Peyer's patch (tissue), 4 donors: ENCODE measurements at regions not wholly inside any gene's neighbourhood (a gene's known extent, or its start where the extent isn't known, plus 50 kb on each side); places are given as distances from the start of the nearest gene placed in this dataset.

Experiments
- DNase-seq, 3 donors: peaks; one replicate each; pipeline ENCODE4 v3.0.0-alpha.2; 2017 to 2019
- H3K27ac ChIP-seq, 4 donors: fragments of 200-600 bp; sonication (generic); one replicate each; pipeline ENCODE4 v1.5.1; 2016 to 2019
- H3K27me3 ChIP-seq, 2 donors: fragments of 200-600 bp; sonication (generic); one replicate each; pipeline ENCODE4 v1.5.1; 2019
- H3K36me3 ChIP-seq, 3 donors: fragments of 200-600 bp; sonication (generic); one replicate each; pipeline ENCODE4 v1.5.1; 2016 to 2019
- H3K4me1 ChIP-seq, 4 donors: fragments of 200-600 bp; sonication (generic); one replicate each; pipeline ENCODE4 v1.5.1; 2016 to 2019
- H3K4me3 ChIP-seq, 4 donors: fragments of 200-600 bp; sonication (generic); 1 replicate in 3 of 4; 2 replicates in 1 of 4; pipeline ENCODE4 v1.5.1; 2016 to 2019; ENCODE audit warnings: mild to moderate bottlenecking in 1 of 4
- H3K9me3 ChIP-seq, 4 donors: fragments of 200-600 bp; sonication (generic); one replicate each; pipeline ENCODE4 v1.5.1; 2016 to 2019; ENCODE audit warnings: mild to moderate bottlenecking in 1 of 4
- POLR2A ChIP-seq, 2 donors: fragments of 450-650 bp; IDR thresholded peaks; one replicate each; pipeline ENCODE4 v1.5.1; 2017; ENCODE audit warnings: antibody characterized with exemption in 2 of 2, mild to moderate bottlenecking in 2 of 2, moderate library complexity in 2 of 2
- TF ChIP-seq, protein P1 (sequence below), 6 experiments: fragments of 450-650 bp in 4 of 6; fragments of 200-600 bp in 2 of 6; sonication (generic) in 1 of 6; IDR thresholded peaks; one replicate each; pipeline ENCODE4 v1.5.1; 2017 to 2019; ENCODE audit warnings: antibody characterized with exemption in 6 of 6, mild to moderate bottlenecking in 3 of 6, moderate library complexity in 1 of 6

DNA sequence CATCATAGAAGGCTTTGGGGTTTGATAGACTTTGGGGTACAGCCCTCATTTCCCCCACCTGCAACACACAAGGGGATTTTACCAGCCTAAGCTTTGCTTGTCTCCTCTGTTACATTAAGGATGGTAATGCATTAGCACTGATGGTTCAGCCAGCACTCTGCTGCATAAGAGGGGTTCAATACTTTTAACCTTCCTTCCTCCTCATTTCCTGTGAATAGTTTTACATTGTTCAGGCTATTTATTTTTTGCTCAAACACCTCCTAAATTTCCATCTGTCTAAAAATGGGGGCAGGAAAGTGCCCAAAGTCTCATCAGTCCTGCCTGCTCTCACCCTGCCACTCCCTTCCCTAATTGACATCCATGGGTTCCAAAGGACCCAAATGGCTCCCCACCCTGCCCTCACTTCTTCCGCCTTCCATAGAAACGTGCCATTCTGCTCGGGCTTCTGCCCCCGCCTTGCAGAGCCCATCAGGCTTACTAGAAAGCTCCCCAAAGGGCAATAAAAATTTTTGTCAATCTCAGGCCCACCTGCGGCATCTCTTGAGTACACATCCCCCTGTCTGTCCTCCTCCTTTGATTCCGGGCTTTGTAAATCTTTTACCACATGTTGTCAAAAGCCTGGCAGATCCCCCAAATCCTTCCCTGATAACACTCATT is 239.5 kb upstream of the SLC24A2 start:
- Histone ChIP-seq H3K4me1 (no peaks in the 10 kb centered on the region), H3K9me3 (no peaks in the 10 kb centered on the region), H3K27ac (no peak overlapping the region), H3K4me3 (no peak overlapping the region), H3K36me3 (no peaks in the 10 kb centered on the region), H3K27me3 (no peaks in the 10 kb centered on the region)
- TF ChIP-seq POLR2A (IDR thresholded peaks at IDR 0.05), result no peak
- TF ChIP-seq, protein P1, sequence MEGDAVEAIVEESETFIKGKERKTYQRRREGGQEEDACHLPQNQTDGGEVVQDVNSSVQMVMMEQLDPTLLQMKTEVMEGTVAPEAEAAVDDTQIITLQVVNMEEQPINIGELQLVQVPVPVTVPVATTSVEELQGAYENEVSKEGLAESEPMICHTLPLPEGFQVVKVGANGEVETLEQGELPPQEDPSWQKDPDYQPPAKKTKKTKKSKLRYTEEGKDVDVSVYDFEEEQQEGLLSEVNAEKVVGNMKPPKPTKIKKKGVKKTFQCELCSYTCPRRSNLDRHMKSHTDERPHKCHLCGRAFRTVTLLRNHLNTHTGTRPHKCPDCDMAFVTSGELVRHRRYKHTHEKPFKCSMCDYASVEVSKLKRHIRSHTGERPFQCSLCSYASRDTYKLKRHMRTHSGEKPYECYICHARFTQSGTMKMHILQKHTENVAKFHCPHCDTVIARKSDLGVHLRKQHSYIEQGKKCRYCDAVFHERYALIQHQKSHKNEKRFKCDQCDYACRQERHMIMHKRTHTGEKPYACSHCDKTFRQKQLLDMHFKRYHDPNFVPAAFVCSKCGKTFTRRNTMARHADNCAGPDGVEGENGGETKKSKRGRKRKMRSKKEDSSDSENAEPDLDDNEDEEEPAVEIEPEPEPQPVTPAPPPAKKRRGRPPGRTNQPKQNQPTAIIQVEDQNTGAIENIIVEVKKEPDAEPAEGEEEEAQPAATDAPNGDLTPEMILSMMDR (IDR thresholded peaks at IDR 0.05), result no peak
- DNase-seq, result no peak

DNA sequence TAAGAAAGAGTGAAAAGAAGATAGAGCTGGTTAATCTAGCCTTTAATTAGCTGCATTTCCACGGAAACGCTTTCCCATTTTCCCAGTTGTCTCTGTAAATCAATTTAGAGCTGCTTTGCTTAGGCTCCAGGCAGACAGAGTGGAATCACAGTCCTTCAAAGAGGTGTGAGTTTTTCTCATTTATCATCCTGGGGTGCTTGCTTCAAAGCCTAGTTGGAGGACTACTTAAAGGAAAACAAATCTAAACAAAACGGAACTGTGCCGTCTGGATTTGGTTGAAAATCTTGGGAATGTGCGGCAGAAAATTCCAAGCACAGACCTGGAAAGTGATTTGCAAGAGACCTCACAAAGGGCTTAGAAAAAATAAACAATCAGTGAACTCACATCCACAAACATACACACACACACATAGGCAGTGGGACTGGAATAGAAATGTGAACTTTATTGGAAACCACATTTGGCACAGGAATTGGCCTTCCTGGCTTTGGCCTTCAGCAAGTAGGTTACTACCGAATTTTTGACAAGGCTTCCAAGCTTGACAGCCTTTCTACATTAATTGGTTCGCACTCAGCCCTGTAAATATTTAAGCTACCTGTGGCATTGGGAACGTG is 235.2 kb upstream of the SLC24A2 start:
- H3K27ac ChIP-seq, result no peak overlapping the region
- no peaks in the 10 kb centered on the region for H3K4me1 ChIP-seq
- no peaks in the 10 kb centered on the region for H3K27me3 ChIP-seq
- no peaks in the 10 kb centered on the region for H3K9me3 ChIP-seq
- H3K36me3 ChIP-seq, result no peaks in the 10 kb centered on the region
- no peak overlapping the region for H3K4me3 ChIP-seq
- no peak for DNase-seq
- TF ChIP-seq, protein P1 (IDR thresholded peaks at IDR 0.05), result no peak
- no peak for TF ChIP-seq POLR2A (IDR thresholded peaks at IDR 0.05)

DNA sequence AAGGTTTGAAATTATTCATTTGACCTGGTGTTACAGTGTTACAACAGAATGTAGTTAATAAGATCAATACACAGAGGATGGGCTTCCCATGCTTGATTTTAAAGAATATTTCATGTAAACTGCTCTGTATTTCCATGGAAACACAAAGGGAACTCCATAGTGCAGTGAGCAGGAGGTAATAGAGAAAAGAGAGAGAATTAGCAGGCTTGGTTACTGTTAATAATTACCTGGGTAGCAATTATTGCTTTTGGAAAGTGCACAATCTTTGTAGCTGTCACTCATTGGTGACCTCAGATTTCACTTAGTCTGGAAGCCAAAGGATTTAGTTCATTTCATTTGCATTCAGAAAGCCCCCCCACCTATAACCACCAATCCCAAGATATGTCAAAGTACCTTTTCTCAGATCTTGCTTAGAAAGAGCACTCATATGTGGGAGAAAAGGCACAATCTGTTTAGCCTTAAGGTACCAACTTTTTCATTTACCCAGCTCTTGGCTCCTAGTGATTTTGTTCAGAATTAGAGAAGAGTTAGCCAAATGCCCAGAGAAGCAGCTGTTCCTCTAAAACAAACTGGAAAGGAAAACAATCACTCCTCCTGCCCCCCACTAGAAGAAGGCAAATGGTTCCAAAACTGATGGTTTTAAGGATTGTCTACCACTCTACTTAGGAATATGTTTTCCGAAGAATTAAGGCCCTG is 234.5 kb upstream of the SLC24A2 start:
- Histone ChIP-seq H3K9me3 (no peaks in the 10 kb centered on the region), H3K36me3 (no peaks in the 10 kb centered on the region), H3K27ac (no peak overlapping the region), H3K4me3 (no peak overlapping the region), H3K4me1 (no peaks in the 10 kb centered on the region), H3K27me3 (no peaks in the 10 kb centered on the region)
- TF ChIP-seq, protein P1 (IDR thresholded peaks at IDR 0.05), result no peak
- TF ChIP-seq POLR2A (IDR thresholded peaks at IDR 0.05), result no peak
- no peak for DNase-seq

DNA sequence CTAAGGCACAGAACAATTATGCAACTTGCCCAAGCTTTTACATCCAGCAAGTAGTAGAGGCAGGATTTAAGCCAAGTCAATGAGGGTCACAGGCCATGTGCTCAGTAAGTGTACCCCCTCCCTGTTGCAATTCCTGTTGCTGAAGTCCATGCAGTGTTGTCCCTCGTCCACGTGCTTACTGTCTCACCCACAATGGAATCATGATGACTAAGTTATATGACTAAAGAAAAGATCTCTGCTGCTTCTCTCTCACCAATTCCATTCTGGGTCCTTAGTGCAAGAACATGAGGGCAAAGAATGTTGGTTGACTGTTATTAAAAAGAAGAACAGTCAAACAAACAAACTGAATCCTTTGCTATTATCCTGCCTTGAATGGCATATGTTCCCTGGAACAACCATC is 233.6 kb upstream of the SLC24A2 start:
- no peak overlapping the region for H3K4me3 ChIP-seq
- no peaks in the 10 kb centered on the region for H3K4me1 ChIP-seq
- no peaks in the 10 kb centered on the region for H3K9me3 ChIP-seq
- H3K27me3 ChIP-seq, result no peaks in the 10 kb centered on the region
- H3K36me3 ChIP-seq, result no peaks in the 10 kb centered on the region
- DNase-seq, result no peak
- no peak for TF ChIP-seq POLR2A (IDR thresholded peaks at IDR 0.05)
- TF ChIP-seq, protein P1 (IDR thresholded peaks at IDR 0.05), result no peak
- H3K27ac ChIP-seq, result no peak overlapping the region

DNA sequence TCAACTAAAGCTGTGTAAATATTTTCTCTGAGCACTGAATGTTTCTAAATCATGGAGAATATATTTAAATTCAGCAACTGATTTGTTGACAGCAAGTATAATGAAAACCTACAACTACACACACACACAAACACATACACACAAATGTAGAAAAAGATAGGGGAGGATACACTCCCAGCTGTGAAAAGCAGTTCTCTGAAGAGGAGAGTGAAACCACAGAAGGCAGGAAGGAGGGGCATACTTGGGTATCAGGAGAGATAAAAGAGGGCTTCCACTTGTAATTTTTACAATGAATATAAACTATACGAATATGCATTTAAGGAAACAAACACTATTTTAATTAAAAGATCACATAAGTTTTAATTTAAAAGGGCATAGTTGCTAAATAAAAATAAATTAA is 227.8 kb upstream of the SLC24A2 start:
- DNase-seq, result no peak
- H3K4me1 ChIP-seq, result no peaks in the 10 kb centered on the region
- TF ChIP-seq, protein P1 (IDR thresholded peaks at IDR 0.05), result no peak
- TF ChIP-seq POLR2A (IDR thresholded peaks at IDR 0.05), result no peak
- no peak overlapping the region for H3K4me3 ChIP-seq
- H3K27ac ChIP-seq, result no peak overlapping the region
- H3K27me3 ChIP-seq, result no peaks in the 10 kb centered on the region
- no peaks in the 10 kb centered on the region for H3K36me3 ChIP-seq
- no peaks in the 10 kb centered on the region for H3K9me3 ChIP-seq
